ENCODE measurements at regions not wholly inside any gene's neighbourhood (a gene's known extent, or its start where the extent isn't known, plus 50 kb on each side); places are given as distances from the start of the nearest gene placed in this dataset.
A peak's percentile ranks its signal among the peaks of the same experiment; 100 is the strongest.

GRCh38 chr12:77494296-77494695, 336.4 kb upstream of the NAV3 start:
- H3K4me3 ChIP-seq (replicated peaks; ENCODE audit: low read depth, low read length): no peak overlapping the region
- no peak for DNase-seq (ENCODE audit: low read depth)
- TF ChIP-seq, protein P1, sequence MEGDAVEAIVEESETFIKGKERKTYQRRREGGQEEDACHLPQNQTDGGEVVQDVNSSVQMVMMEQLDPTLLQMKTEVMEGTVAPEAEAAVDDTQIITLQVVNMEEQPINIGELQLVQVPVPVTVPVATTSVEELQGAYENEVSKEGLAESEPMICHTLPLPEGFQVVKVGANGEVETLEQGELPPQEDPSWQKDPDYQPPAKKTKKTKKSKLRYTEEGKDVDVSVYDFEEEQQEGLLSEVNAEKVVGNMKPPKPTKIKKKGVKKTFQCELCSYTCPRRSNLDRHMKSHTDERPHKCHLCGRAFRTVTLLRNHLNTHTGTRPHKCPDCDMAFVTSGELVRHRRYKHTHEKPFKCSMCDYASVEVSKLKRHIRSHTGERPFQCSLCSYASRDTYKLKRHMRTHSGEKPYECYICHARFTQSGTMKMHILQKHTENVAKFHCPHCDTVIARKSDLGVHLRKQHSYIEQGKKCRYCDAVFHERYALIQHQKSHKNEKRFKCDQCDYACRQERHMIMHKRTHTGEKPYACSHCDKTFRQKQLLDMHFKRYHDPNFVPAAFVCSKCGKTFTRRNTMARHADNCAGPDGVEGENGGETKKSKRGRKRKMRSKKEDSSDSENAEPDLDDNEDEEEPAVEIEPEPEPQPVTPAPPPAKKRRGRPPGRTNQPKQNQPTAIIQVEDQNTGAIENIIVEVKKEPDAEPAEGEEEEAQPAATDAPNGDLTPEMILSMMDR (IDR thresholded peaks at IDR 0.05; ENCODE audit: low read length, missing control alignments): no peak

GRCh38 chr12:77493302-77494168, 337.2 kb upstream of the NAV3 start:
- no peak overlapping the region for H3K4me3 ChIP-seq (replicated peaks; ENCODE audit: low read depth, low read length)
- TF ChIP-seq, protein P1 (IDR thresholded peaks at IDR 0.05; ENCODE audit: low read length, missing control alignments): no peak
- DNase-seq (ENCODE audit: low read depth): no peak

DNA sequence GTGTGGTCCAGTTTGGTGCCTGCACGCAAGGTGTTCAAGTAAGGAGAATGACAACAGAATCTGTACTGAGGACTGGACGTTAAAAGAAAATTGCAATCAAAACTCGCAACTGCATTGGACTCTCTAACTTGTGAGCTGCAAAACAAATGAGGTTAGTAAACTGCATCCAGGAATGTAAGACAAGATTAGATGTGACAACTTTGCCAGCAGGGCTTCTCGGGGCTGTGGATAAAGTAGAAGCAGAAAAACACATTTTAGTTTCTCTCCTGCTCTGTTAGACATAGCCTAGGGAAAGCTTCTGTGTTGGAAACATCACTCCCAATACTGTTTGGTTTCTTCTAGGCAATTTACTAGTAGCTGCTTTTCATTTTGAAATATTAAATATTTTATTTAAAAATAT, 338.2 kb upstream of the NAV3 start:
- no peak for DNase-seq (ENCODE audit: low read depth)
- H3K4me3 ChIP-seq (replicated peaks; ENCODE audit: low read depth, low read length): no peak overlapping the region
- TF ChIP-seq, protein P1 (IDR thresholded peaks at IDR 0.05; ENCODE audit: low read length, missing control alignments): no peak

- no peak for DNase-seq (ENCODE audit: low read depth)
- no peak overlapping the region for H3K4me3 ChIP-seq (replicated peaks; ENCODE audit: low read depth, low read length)
- TF ChIP-seq, protein P1 (IDR thresholded peaks at IDR 0.05; ENCODE audit: low read length, missing control alignments): no peak
Observed at GRCh38 chr12:77489331-77489970, 341.2 kb upstream of the NAV3 start.

DNA sequence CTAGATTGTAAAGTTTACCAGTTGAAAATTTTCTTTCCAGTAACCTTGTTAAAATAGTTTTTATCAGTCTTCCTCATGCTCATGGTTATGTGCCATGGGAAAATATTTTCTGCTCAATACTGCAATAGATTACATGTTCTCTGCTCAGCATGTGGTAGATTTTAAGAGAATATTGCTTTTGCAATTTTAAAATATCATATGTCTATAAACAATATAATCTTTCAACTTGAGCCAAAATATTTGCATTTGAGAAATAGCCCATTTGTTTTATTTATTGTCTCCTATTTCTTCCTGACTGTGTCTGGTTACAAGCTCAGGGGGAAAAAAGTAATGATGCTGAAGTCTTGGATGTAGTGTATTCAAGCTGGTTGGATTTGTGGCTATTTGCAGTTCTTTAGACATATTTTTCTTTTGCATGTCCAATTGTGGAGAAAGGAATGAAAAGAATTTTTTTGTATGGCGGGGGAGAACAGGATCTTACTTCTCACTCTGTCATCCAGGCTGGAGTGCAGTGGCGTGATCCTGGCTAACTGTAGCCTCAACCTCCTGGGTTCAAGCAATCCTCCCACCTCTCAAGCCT, 342.6 kb upstream of the NAV3 start:
- TF ChIP-seq, protein P1 (IDR thresholded peaks at IDR 0.05; ENCODE audit: low read length, missing control alignments): no peak
- DNase-seq (ENCODE audit: low read depth): peak; percentile 13
- H3K4me3 ChIP-seq (replicated peaks; ENCODE audit: low read depth, low read length): no peak overlapping the region

DNA sequence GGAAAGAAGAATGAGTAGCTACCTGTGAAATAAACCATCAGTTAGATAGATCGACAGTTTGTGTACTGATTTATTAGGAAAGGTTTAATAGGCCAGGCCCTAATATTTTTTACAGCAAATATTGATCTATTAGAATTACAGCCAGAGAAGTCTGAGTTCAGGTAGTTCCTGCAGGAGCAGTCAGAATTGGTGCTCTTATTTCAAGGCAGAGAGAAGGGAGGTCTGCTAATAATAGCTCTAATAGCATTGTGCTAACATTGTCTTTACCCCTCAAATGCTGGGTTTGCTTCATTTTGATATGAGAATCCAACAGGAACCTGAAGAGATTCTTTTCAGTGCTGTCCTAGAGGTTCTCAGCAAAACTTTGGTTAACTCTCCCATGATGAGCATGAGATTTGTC, 343.8 kb upstream of the NAV3 start:
- H3K4me3 ChIP-seq (replicated peaks; ENCODE audit: low read depth, low read length): no peak overlapping the region
- no peak for DNase-seq (ENCODE audit: low read depth)
- TF ChIP-seq, protein P1 (IDR thresholded peaks at IDR 0.05; ENCODE audit: low read length, missing control alignments): no peak

Data from fibroblast of pulmonary artery (primary cell).